ENCODE measurements at regions not wholly inside any gene's neighbourhood (a gene's known extent, or its start where the extent isn't known, plus 50 kb on each side); places are given as distances from the start of the nearest gene placed in this dataset.

DNA sequence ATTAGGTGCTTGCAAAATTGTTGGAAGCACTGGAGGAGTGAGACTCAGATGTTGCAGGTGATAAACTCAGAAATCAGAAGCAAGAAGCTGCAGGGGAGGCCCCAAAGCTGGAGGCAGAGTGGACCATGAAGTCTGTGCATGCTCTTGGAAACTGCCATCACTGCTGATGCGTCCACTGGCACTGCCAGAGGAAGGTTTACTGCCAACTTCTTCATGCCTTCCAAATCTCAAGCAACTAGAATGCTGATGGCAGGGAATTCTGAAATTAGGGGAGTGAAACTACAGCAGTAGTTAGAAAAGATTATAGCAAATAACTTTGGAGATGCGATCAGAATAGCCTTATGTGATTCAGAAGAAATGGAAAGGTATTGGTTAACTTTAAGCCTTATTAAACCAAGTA, 277.1 kb upstream of the SDK2 start:
- TF ChIP-seq, protein P1, sequence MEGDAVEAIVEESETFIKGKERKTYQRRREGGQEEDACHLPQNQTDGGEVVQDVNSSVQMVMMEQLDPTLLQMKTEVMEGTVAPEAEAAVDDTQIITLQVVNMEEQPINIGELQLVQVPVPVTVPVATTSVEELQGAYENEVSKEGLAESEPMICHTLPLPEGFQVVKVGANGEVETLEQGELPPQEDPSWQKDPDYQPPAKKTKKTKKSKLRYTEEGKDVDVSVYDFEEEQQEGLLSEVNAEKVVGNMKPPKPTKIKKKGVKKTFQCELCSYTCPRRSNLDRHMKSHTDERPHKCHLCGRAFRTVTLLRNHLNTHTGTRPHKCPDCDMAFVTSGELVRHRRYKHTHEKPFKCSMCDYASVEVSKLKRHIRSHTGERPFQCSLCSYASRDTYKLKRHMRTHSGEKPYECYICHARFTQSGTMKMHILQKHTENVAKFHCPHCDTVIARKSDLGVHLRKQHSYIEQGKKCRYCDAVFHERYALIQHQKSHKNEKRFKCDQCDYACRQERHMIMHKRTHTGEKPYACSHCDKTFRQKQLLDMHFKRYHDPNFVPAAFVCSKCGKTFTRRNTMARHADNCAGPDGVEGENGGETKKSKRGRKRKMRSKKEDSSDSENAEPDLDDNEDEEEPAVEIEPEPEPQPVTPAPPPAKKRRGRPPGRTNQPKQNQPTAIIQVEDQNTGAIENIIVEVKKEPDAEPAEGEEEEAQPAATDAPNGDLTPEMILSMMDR (conservative IDR thresholded peaks at IDR 0.05; ENCODE audit: low read depth, low read length) = no peak
- no peak for TF ChIP-seq EZH2 (IDR thresholded peaks at IDR 0.05; ENCODE audit: low read length, unreplicated experiment)

Measured in PC-3 (cell line).